Germinal center (tissue), 1 donor: ENCODE measurements at regions not wholly inside any gene's neighbourhood (a gene's known extent, or its start where the extent isn't known, plus 50 kb on each side); places are given as distances from the start of the nearest gene placed in this dataset.
"Not testable (repeated sequence)": the region's sequence is repeated elsewhere in the genome, so short reads cannot be mapped to it uniquely, and the experiment has no call there.

Experiments
- DNase-seq: peaks from one replicate; pipeline ENCODE4 v3.0.0; 2012; ENCODE audit warnings: mixed read lengths, low spot score

GRCh38 chr16:59535298-59535697 lies 801.2 kb upstream of the GOT2 start:
- no peak for DNase-seq

DNA sequence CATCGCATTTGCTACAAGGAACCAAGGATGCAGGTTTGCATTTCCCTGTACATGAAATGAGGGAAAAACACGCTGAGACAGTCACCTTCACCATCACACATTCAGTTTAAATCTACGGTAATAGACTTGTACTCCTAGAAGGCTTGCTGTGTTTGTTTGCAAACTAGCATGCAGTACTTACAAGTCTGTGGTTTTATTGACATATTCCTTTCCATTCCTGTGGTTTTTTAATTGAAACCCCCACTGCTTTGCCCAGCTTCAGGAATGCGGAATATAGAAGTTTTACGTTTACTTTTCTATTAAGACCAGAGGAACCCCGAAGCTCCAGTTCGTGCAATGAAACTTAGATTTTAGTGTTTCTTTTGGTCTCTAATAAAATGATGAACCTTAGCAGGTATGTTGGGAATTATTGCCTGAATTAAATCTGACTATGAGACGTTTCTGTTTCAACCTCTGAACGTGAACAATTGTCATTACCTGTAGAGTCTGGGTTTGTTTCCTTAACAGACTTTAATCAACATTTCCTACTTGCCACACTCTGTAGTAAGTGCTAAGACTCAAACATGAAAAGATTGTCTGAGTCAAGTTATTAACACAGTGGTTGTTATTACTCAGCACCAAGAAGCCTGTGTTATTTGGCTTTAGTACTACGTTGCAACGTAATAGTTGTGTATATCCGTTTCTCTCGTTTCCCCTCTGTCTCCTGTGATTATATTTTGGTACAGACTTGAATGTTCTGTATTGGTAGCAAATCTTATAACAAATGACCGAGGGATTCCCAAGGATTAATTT lies 793.3 kb upstream of the GOT2 start:
- DNase-seq: no peak

DNA sequence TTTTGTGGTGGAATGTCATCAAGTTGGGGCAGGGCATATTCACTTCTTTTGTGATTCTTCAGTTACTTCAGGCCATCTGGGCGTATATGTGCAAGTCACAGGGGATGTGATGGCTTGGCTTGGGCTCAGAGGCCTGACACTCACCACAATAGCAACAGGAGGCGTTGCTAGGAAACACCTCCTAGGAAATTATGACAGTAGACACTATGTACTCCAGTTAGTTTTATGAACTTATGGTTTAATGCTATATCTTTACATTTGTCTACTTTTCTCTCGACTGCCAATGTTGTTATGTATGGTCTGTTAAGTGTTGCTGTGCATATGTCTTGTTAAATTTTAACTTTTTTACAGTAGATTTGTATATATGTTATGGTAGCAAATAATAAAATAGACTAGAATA lies 788.7 kb upstream of the GOT2 start:
- no peak for DNase-seq

DNA sequence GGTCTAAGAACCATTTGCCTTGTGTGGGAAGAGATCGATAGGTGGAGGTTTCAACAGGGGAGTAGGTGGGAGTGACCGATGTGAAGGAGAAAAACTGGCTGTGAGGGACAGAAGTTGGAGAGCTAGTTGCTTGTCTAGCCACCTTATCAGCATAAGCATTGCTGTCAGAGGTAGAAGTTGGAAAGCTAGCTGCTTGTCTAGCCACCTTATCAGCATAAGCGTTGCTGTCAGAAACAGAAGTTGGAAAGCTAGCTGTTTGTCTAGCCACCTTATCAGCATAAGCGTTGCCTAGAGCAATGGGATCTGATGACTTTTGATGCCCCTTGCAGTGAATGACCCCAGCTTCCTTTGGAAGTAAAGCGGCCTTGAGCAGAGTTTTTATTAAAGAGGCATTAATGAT lies 784.6 kb upstream of the GOT2 start:
- not testable (repeated sequence) for DNase-seq

DNA sequence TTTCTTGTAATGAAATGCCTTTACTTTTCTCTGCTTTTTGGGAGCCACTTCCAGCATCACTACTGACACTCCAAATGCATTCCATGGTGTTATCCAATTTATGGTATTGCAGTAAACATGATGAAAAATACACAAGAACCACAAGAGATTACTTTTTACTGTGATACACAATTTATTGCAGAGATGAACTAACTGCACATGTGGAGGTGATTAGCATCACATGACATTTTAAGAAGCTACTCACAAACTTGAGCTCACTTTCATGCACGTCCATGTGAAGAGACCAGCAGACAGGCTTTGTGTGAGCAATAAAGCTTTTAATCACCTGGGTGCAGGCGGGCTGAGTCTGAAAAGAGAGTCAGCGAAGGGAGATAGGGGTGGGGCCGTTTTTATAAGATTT lies 780.5 kb upstream of the GOT2 start:
- no peak for DNase-seq

DNA sequence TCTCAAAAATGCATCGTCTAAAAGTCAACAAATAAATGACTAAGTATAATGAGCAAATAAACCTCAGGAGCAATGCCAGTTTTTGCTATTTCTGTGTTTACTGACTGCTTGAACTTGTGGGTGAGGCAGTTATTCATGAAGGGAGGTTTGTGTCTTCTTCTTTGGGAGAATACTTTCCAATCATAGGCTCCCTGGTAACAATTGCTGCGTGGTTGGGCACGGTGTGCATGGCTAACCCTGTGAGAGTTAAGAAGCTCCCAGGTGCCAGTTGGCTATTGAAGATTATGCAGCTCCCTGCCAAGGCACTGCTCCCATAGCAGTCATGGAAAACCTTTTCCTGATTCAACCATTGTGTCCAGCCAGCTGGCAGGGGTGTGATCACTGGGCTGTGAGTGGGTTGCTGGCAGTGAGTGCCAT lies 775.9 kb upstream of the GOT2 start:
- DNase-seq: no peak

DNA sequence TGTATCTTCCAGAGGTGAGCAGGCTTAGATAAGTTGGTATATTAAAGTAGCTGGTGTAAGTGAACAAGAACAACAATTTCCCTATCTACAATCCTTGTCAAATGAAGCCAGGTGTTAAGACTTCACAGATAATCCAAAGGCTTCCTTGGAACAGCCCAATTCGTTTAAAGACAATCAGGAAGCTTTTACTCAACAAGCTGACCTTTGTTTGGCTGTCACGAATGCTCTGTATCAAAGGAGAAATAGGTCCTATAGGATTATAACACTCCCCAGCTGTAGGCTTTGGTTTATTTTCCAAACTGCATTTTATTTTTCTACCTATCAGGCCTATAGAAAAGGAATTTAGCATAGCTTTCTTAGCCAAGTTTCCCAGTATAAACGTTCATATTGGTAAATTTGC lies 766.5 kb upstream of the GOT2 start:
- no peak for DNase-seq

- DNase-seq: no peak
Observed at GRCh38 chr16:59487067-59487466, 753.0 kb upstream of the GOT2 start.

DNA sequence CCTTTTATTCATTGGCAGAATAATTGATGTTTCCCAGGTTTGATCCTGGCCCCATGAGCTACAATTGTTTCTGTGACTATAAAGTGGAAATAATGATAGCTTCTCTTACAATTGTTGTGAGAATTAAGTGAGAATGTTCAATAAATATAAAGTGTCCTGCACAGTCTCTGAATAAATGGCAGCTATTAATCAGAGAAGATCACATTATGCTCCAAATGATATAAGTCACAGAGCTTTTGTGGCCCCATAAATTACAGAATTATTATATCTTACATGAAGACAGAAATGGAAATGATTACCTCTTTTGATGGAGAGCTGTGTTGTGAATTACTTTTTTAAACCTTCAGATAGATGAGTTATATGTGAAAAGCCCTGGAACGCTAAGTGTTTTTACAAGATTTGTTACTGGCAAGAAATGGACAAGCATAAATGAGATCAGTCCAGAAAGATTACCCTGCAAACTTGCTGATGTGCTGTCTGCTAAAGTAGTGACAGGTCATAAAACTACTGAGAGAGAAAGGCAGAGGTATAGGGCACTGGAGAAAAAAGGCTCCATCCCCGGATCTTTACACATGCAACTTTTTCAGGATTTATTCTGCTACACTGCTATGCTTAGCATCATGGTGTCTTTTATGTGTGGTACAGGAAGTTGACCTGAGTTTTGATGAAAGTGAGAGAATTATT lies 750.9 kb upstream of the GOT2 start:
- DNase-seq: no peak

DNA sequence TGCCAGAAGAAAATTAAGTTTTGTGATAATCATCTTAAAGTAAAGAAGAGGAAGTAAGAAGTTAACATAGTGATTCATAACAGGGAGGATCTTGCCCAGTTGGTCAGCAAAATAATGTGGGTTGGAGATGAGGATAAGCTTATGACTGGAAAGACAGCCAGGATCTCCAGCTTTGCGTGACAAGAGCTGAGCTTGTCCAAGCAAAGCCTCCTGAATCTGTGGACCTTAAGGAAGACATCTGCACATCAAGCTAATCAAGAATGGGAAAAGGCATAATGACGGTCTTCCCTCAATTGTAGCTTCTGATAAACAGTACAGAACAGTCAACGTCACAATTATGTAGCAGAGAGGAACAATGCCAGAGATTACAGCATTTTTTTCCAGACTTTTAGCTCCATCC lies 744.7 kb upstream of the GOT2 start:
- DNase-seq: no peak

- DNase-seq: no peak
Observed at GRCh38 chr16:59470556-59470955, 736.4 kb upstream of the GOT2 start.

DNA sequence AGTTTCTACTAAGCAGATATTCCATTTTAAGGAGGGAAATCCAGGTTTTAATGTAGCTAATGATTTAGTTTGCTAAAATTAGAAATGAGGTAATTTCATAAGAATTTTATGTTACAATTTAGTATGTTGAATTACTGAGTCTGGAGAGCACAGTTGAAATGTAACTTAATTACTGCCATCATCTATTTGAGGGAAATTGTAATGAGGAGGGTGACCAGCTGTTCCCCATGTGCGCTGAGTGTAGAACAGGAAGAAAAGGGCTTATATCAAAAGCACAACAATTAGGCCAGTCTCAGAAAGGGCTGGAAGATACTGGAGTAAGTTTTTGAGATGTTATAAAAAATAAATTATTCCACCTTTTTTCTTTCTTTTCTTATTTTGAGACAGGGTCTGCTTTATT lies 735.1 kb upstream of the GOT2 start:
- DNase-seq: no peak

- no peak for DNase-seq
Observed at GRCh38 chr16:59463776-59464175, 729.7 kb upstream of the GOT2 start.

GRCh38 chr16:59459806-59460205 lies 725.7 kb upstream of the GOT2 start:
- DNase-seq: no peak

- DNase-seq: no peak
Observed at GRCh38 chr16:59455497-59455896, 721.4 kb upstream of the GOT2 start.

DNA sequence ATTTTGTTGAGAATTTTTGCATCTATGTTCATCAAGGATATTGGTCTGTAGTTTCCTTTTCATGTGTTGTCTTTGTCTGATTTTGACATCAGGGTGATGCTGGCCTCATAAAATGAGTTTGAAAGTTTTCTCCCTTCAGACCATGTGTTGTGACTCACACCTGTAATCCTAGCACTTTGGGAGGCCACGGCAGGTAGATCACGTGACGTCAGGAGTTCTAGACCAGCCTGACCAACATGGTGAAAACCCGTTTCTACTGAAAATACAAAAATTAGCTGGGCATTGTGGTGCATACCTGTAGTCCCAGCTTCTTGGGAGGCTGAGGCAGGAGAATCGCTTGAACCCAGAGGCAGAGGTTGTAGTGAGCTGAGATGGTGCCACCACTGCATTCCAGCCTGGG lies 716.4 kb upstream of the GOT2 start:
- not testable (repeated sequence) for DNase-seq

GRCh38 chr16:59440502-59440901 lies 706.4 kb upstream of the GOT2 start:
- DNase-seq: no peak

DNA sequence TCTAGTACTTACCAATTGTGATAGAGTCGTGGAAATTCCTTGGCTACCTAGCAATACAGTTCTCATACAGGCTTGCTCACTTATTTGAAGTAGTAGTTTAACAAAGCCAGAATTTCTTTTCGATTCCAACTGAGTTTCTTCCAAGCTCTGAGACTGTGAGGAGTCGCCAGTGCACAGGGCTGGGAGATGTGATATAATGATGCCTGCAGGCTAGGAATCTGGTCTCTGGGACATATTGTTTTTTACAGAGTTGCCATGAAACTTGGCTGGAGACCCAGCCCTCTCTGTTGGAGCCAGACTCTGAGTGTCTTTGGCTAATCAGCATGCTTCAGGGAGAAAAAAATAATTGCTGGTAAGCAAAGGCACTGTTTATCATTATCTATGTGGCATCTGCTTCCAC lies 698.8 kb upstream of the GOT2 start:
- no peak for DNase-seq

DNA sequence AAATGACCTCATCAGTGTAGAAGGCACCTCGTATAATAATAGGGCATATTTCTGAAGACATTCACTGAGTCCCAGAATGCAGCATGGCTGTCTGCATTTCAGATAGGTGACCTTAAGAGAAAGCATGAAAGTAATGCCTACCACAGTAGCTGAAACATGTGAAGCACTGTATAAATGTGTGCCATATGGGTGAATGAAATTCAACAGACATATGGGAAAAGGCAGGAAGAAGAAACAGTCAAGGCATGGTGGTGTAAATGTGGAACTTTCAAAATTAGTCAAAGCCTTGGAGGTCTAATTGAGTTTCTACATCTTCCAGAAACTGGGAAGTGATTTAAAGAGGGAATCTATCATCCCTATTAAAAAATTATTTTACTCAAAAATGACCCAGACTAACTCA lies 698.2 kb upstream of the GOT2 start:
- DNase-seq: no peak

GRCh38 chr16:59424714-59425273 lies 690.7 kb upstream of the GOT2 start:
- no peak for DNase-seq

DNA sequence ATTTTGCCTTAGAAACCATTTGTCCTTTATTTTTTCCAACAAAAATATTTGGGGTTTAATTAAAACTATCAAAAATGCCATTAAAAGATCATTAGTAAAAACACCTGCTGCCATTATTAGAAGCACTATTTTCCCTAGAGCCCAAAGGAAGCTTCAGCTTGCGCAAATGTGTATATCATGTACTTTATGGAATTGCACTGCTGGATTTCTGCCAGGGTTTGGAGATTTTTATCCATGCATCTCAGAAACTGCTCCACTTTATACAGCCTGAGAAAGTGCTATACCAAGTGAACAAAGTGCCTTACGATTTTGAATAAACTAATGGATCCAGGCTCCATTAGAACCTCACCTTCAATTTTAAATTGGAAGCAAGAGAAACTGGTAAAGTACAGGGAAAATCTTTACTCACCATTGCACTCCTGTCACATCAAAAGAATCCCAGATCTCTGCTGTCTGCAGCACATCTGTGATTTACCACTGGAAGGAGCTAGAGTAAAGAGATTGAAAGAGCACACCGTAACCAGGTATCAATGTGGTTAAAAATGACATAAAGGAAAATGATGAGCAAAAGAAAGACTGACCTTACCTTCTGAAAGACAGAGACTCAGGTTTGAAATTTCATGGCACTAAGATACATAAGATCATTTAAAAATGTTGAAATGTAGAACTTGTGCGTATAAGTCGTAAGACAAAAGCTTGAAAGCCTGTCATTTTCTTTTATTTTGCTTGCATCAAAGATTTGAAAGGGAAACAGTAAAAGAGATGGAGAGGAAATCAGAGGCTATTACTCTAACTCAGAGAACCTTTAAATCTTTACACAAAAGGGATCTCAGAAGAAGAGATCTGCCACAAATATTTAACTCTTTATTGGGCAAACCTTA lies 678.1 kb upstream of the GOT2 start:
- DNase-seq: no peak

GRCh38 chr16:59410451-59410850 lies 676.3 kb upstream of the GOT2 start:
- DNase-seq: no peak

DNA sequence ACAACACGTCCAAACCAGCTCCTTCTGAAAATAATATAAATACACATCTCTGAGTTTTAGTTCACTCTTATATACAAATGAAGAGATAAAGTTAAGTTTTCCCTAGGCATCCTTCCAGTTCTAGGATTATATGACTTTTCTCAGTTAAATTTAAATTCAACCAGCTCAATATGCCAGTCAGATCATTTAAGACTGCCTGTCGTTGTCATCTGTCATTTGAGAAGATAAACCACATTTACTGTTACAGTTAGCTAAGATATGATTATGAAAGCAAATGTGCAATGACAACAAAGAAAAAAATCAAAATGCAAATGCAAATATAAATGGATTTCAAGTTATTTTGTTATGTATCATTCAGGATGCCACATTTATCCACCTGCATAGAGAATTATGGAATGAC lies 671.7 kb upstream of the GOT2 start:
- DNase-seq: no peak
